NCI-H2227 (cell line): ENCODE measurements at regions not wholly inside any gene's neighbourhood (a gene's known extent, or its start where the extent isn't known, plus 50 kb on each side); places are given as distances from the start of the nearest gene placed in this dataset.

Experiments used
- DNase-seq: peaks from one replicate; lab custom pipeline; 2025; ENCODE audit not compliant: unreplicated experiment; lab: John Stamatoyannopoulos, UW

DNA sequence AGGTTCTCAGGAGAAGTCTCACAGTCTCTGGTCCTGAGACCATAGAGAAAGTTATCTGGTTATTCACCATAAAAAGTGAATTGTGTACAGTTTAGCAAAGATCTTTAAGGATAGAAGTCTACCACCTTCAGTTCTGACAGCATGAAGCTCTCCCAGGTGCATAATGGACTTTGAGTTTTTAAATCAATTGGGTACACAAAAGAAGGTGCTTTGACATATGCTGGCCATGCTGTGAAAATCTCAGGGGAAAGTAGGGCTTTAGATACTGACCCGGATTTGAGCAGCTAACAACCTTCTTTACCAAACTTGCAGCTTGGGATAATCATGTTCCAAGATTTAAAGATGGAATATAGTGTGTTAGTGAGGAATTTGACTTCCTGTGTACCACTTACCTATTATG, 264.2 kb downstream of the ZSWIM6 start:
- DNase-seq, result no peak

DNA sequence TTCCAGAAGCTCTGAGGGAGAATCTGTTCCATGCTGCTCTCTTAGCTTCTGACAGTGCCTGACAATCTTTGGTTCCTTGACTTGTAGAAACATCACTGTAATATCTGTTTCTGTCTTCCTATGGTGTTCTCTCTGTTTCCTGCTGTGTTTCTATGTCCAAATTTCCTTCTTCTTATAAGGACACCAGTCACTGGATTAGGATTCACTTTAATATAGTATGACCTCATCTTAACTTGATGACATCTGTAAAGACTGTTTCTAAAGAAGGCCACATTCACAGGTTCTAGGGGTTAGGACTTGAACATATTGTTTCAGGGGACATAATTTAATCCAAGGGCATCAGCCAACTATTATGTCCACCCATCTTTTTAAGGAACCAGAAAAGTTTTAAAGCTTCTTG, 265.6 kb downstream of the ZSWIM6 start:
- no peak for DNase-seq

DNA sequence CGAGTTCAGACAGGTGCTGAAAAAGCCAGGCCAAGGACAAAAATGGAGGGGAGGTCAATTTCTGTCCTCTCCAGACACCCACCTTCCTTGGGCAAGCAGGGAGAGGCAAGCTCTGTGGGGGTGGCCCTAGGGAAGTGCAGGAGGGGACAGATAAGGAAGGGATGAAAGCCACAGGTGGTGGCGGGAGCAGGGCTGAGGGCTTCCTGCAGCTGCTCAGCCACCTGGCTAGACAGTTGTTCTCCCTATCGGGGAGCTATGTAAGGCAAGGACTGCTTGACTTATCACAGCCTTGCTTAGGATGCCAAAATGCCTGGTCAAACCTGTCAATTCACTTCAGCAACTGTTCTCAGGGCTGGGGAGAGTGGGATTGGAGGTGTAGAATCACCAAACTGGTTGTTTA, 266.1 kb downstream of the ZSWIM6 start:
- DNase-seq, result no peak

DNA sequence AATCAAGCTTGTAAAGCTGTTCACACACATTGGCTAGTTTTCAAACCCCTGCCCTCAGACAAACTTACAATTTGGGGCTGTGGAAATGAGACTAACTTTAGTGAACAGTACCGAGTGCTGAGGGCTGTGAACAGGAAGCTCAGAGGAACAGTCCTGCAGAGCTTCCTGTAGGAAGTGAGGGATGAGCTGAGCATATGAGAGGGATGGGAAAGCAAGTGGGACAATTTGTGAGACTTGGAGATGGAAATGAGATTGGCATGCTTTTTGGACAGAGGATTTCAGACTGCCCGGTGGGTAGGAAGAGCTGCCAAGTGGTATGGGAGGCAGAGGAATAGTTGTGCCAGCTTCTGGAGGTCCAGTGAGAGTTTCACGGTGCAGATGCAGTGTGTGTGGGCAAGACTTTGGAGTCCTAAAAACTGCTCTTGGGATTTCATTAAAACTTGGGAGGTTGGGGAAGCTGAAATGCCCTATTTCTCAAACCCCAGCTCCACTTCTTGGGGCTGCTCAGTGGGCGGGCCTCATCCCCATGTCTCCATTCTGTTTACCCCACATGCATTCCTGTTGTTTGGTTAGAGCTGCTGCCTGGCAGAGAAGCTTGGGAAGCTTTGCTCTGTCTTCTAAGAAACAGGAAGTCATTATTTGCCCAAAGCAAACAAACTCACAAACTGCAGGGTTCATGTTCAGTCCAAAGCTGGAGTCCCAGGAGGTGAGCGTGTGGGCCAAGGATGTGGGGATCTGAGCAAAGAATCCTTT, 267.5 kb downstream of the ZSWIM6 start:
- DNase-seq, result no peak

DNA sequence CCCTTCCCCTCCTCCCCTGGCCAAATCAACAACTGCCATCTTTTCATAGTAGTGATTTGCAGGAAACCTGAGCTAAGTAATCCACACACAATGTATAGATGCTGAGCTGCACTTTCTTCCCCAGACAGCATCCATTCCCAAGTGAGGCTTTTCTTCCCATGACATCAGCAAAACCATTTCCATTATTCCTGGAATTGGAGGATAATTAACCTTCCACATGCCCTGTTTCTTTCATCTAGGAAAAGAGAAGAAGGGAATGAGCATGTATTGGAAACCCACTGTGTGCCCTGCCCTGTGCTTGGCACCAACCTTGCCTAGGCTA, 268.0 kb downstream of the ZSWIM6 start:
- no peak for DNase-seq

DNA sequence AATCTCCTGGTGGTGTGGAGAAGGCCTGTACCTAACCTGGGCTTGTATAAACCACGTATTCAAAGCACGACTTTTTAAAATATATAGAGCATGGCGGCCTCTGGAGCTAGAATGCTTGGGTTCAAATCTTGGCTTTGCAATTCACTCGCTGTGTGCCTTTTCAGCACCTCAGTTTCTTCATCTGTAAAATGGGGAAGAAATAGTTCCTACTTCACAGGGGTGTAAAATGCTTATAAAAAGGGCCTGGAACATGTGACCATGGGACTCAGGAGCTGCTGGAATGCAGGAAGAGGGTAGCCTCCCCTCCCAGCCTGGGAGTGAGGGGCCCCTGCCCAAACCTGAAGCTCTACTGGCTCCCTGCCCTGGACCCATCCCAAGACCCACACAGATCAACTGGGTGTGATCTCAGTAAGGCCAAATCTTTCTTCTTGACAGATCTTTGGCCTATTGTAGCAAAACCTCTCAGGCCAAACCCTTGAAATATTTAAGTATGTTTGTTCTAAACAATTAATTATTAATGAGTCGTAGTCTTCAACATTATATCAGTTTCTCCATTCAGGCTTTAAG, 269.0 kb downstream of the ZSWIM6 start:
- DNase-seq, result no peak

DNA sequence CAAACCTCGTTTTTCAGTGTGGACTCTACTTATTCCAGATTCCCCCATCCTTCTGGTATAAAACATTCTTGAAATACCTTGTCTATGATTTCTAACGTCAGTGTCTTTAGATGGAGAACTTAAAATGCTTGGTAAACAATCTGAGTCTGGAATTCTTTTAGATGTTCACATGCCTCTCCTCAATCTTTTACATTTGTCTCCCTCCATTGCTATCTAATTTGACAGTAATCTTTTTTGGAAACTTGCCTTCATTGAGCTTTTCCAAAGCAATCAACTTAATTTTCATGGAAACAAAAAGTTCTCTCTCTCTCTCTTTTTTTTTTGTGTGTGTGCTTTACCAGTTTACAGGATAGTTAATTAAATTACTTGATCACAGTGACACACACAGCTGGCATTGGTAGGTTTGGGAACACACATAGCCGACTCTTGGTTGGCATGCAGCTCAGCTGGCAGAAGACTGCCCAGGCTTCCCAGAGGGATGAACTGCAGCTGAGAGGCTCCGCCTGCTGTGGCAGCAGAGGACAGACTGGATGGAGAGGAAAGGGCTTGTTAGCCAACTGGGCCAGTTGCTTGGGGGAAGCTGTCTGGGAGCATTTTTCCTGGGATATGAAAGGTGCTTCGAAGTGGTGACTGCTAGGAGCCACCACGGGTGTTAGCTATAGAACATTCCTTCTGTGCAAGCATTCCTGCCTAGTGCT, 271.3 kb downstream of the ZSWIM6 start:
- peak; percentile 1 for DNase-seq

DNA sequence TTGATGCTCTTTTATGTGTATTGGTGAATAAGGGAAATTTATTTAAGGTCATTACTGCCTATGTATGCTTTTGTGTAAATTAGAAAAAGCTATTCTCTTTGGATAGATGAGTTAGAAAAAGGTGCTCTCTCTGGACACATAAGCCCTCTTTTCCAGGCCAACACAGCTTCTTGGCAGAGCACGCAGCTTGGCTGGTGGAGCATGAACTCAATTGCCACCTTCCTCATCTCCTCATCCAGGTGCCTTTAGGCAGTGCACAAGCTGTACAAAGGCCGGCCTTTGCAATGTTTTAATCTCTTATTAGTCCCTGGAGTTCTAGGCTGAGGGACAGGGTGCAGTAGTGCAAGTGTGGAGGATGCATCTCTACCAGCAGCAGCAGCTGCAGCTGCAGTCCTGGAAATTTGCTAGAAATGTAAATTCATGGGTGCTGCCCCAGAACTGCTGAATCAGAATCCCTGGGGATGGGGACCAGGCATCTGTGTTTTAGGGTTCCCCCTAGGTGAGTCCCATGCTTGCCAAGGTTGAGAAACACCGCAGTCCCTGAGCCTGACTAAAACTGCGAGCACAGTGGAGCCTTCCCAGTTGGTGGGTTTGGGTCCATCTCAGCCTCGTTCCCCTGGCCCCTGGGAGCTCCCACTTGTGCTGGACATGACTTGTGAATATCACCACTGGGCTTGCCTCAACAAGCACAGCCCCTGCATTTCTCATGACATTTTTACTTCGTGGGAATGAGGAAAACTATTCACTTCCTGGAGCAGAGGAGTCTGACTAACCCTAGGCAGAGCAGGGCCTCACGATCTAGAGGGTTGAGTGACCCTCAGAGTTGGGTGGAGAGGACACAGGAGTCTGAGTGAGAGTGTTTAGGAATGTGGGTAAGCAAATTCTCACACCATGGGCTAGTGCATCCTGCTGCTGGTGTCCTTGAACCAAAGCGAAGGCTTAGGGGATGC, 272.3 kb downstream of the ZSWIM6 start:
- no peak for DNase-seq

DNA sequence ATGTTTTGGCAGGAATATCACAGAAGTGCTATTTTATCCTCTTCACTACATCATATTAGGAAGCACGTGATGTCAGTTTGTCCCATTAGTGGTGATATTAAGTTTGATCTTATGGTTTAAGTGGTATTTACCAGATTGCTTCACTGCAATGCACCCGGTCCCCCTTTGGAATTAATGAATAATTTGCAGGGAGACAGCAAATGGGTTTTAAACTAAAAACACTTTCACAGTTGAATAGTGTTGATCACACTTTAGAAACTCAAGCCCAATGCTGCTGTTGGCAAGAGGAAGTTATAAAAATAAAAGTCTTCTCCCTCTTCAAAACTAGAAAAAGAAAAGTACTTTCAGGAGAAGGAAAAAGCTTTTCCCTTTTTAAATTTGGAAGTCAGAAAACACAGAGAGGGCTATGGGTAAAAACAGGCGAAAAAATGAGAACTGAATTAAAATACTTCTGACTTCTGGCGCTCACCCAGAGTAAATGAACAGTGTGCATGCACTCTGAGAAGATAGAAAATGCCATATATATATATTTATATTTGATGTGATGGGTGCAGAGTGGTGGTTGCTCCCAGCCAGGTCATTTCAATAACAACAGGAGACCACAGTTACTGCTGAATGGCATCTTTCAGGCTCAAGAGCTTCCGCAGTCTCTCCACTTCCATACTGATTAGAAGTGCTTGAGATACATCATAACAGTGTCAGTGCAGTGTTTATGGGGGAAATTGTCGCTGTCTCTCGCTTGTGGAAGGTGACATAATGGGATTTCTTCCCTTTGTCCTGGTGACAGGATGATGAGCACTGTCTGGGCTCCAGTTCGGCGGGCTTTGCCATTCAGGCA, 278.0 kb downstream of the ZSWIM6 start:
- peak; percentile 76 for DNase-seq

DNA sequence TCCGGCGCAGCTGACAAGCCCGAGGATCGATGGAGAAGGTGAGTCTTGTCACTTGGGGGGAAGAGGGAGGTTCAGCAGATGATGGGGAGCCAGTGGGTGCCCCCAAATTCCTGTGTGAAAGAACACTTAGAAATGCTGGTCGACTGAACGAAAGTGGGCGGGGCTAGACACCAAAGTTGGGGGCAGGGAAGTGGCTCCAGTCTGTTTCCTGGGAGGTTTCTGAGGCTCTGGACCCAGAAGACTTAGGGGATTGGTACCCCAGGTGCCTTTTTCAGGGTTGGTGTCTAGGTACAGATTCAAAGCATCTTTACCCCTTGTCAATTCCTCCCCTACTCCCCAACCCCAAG, 278.6 kb downstream of the ZSWIM6 start:
- DNase-seq, result no peak

DNA sequence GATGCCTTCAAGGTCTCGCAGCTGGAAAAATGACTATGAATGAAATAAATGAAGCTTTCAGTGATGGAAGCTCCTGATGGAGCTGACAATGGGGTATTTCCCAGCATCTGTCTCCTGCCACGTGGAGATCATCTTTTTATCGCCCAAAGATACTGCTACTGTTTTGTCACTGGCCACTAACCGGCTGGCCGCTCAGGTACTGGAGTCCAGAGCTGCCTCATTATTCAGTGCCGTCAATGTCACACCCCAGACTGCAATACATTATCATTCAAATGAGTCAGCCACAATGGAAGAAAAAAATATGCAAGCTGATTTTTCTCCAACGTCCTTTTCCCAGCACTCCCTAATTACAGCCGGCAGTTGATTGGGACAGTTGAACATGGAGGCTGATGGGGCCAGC, 280.4 kb downstream of the ZSWIM6 start:
- peak; percentile 3 for DNase-seq

DNA sequence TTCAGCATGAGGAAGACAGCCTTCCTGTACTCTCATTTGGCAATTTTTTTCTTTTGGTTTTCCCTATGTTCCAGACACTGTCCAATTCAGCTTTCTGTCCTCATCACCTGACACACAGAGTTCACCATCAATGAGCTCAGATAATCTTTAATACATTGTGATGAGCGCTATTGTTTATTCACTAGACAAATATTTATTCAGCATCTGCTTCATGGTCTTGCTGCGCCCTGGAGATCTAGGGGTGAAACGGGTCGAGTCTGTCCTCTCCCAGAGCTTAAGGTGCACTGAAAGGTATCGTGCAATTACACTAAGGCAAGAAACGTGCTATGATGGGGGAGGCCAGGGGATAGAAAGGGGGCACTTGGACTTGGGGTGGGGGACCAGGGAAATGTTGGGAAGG, 281.6 kb downstream of the ZSWIM6 start:
- DNase-seq, result no peak

DNA sequence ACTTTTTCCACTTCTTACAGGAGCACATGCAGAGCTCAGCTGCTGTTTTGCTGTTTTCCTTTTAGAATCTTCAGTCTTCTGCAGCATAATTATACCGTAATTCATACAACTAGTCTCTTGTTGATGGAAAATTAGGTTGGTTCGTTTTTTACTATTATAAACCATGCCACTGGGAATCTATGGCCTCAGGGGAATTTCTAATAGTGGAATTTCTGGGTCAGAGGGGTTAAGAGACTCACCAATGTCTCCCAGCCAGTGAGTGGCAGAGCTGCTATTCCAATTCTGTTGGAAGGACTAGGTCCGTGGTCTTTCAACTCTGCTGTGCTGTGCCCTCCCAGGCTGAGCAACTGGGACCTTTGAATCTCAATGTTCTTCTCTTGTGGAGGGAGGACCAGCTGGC, 282.5 kb downstream of the ZSWIM6 start:
- no peak for DNase-seq

DNA sequence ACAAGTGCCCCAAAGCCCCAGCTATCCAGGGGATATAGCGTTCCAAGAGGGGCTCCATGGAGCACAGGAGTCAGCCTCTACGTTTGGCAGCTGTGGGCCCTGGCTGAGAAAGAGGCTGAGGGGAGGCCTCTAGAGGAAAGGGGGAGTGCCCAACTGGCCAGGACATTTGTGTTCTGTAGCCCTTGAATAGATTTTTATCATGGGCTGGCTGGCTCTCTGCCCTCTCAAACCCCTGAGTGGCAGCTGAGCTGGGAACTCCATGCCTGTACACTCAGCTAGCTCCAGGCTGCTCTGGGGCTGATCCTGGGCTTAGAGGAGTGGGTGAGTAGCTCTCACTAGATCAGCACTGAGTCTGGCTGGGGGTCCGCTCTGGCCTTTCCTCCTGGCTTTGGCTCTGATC, 285.0 kb downstream of the ZSWIM6 start:
- no peak for DNase-seq

DNA sequence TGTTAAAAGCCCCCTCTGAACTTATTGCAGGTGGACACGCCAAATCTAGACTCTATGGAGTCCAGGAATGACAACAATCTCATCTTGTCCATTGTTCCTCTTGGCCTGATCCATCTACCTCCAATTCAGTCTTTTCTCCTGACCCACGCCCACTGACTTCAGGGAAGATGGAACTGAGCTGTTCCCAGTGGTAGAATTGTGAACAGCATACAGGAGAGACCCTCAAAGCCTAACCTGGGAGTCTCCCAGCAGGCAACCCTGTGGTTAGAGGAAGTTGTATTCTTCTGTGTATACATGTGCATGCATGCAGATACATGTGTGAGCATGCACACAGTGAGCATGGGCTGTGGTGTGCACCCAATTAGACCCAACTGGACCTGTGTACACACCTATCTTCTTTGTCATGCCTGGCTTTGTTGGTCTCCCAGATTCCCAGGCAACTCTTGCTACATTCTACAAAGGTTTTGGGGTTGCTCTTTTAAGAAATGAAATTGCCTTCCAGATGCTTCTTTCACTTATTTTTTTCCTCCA, 286.0 kb downstream of the ZSWIM6 start:
- peak; percentile 60 for DNase-seq

DNA sequence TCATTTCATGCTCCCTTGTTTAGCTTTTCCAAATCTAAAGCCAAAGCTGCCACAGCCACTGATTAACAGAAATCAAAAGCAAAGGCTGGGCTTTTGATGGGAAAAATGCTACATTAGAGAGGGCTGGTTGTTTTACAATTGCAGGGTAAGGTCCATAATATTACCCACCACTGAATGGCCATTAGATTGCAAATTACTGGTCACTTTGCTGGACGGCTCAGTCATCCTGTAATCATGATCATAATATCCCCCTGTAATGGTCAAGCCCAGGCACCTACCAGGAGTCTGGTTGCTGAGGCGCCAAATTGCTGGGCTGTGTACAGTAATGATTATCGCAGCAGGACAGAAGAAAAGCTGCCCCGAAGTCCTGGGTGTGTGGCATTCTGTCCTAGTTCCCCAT, 286.5 kb downstream of the ZSWIM6 start:
- peak; percentile 90 for DNase-seq

DNA sequence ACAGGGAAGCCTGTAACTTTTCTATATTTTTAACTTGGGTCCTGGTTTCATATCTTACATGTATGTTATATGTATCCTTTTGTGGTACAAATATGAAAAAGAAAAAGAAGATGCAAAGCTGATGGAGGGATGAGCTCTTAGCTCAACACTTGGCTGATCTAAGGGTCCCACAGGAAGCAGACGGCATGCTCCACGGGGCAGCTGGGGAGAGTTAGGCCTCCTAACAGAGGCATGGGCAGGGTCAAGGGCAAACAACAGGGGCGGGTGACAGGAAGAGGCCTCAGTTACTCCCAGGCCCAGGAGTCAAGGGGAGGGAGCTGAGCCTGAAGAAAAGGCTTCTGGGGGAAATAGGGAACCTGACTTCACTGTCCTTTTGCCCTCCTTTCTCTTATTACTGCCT, 287.2 kb downstream of the ZSWIM6 start:
- DNase-seq, result no peak

DNA sequence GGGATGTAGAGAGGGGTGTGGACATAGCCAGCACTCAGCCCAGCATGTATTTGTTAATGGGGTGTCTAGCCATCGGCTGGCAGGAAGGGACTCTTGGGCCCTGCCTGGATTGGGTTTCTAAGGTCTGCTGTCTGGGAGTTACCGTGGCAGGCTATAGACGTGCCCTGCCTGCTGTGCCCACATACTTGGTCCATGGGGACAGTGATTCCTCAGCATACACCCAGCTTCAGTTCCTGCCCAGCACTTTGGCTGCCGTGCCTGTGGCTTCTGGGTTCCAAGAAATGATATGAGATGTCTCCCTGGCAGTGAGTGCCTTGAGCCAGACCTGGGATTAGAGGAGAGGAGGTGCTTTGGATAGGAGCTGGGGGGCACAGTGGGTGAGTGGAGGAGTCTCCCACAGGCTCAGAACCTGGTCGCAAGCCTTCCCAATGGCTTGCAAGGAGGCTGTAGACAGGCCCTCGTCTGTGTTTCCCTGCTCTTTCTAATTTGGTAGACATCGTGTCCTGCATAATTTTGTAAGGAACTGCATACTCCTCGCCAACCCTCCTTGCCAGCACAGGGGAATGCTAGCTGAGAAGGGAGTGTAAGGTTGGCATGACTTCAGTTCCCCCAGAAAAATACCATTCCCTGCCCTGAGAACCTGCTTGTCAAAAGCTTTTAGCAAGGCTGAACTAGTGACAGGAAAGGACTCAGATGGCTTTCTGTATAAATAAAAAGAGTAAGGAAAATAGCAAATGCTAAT, 287.9 kb downstream of the ZSWIM6 start:
- DNase-seq, result no peak

DNA sequence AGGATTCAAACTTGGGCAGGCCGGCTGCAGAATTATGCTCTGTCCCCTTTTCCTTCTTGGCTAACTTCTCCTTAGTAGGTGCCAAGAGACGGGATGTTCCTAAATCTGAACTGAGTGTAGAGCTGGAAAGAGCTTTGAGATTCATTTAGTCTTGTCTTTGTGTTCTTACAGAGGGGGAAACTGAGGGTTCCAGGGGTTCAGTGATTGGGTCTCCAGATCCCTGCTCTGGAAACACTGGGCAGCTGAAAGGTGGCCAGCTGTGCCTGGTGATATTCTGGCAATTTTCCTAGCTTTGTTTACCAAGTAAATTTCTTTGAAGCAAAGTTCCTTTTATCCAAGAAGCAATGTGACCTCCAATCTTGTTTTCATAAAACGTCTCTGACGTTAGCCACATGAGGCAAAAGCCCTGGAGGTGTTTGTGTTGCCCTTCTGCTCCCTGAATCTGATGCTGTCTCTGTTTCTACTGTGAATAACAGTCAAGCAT, 288.7 kb downstream of the ZSWIM6 start:
- DNase-seq, result no peak

DNA sequence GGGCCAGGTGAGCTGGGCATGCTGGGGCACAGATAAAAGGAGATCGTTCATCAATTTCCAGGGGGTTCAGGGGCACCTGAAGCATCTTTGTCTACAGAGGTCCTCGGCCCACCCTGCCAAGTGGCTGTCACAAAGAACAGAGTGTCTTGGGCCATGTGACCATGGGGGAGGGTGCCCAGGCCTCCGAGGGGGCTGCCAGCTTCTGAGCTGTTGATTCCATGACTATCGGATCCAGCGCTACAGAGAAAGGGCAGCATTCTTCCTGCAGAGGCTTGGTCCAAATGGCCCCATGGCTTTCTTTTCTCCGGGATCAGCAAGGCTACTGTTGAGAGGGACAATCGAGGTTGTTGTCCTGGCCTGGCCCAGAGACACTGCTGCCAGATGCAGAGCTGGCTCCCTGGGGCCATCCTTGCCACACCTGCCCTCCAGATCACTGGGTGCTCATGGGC, 289.2 kb downstream of the ZSWIM6 start:
- no peak for DNase-seq
